ENCODE measurements at regions not wholly inside any gene's neighbourhood (a gene's known extent, or its start where the extent isn't known, plus 50 kb on each side); places are given as distances from the start of the nearest gene placed in this dataset.

GRCh38 chr6:21502682-21503081 is 90.9 kb upstream of the SOX4 start:
- no peak for TF ChIP-seq CTCF (IDR thresholded peaks at IDR 0.05; ENCODE audit: low read depth, low read length, missing control alignments)

GRCh38 chr6:21504790-21505189 is 88.8 kb upstream of the SOX4 start:
- DNase-seq (ENCODE audit: low read depth) = no peak
- no peak for TF ChIP-seq CTCF (IDR thresholded peaks at IDR 0.05; ENCODE audit: low read depth, low read length, missing control alignments)
- H3K4me3 ChIP-seq (ENCODE audit: low read depth, low read length) = no peak overlapping the region

More at GRCh38 chr6:21502682-21503081, 90.9 kb upstream of the SOX4 start:
- no peak for DNase-seq (ENCODE audit: low read depth)
- H3K4me3 ChIP-seq (ENCODE audit: low read depth, low read length) = no peak overlapping the region

- TF ChIP-seq CTCF (IDR thresholded peaks at IDR 0.05; ENCODE audit: low read depth, low read length, missing control alignments) = no peak
- no peak overlapping the region for H3K4me3 ChIP-seq (ENCODE audit: low read depth, low read length)
- no peak for DNase-seq (ENCODE audit: low read depth)
Measured at GRCh38 chr6:21505574-21505990, 88.0 kb upstream of the SOX4 start.

- no peak overlapping the region for H3K4me3 ChIP-seq (ENCODE audit: low read depth, low read length)
- no peak for DNase-seq (ENCODE audit: low read depth)
- no peak for TF ChIP-seq CTCF (IDR thresholded peaks at IDR 0.05; ENCODE audit: low read depth, low read length, missing control alignments)
Measured at GRCh38 chr6:21506126-21506525, 87.4 kb upstream of the SOX4 start.

- no peak for TF ChIP-seq CTCF (IDR thresholded peaks at IDR 0.05; ENCODE audit: low read depth, low read length, missing control alignments)
- no peak for DNase-seq (ENCODE audit: low read depth)
- no peak overlapping the region for H3K4me3 ChIP-seq (ENCODE audit: low read depth, low read length)
Measured at GRCh38 chr6:21507811-21508210, 85.7 kb upstream of the SOX4 start.

GRCh38 chr6:21508753-21509152 is 84.8 kb upstream of the SOX4 start:
- DNase-seq (ENCODE audit: low read depth) = no peak
- H3K4me3 ChIP-seq (ENCODE audit: low read depth, low read length) = no peak overlapping the region
- no peak for TF ChIP-seq CTCF (IDR thresholded peaks at IDR 0.05; ENCODE audit: low read depth, low read length, missing control alignments)

GRCh38 chr6:21511891-21512550 is 81.5 kb upstream of the SOX4 start:
- no peak for TF ChIP-seq CTCF (IDR thresholded peaks at IDR 0.05; ENCODE audit: low read depth, low read length, missing control alignments)
- no peak for DNase-seq (ENCODE audit: low read depth)
- H3K4me3 ChIP-seq (ENCODE audit: low read depth, low read length) = no peak overlapping the region
